Renal pelvis (tissue), 1 donor: ENCODE measurements at regions not wholly inside any gene's neighbourhood (a gene's known extent, or its start where the extent isn't known, plus 50 kb on each side); places are given as distances from the start of the nearest gene placed in this dataset.

Experiments
- DNase-seq: peaks from one replicate; pipeline ENCODE4 v3.0.0-alpha.2; 2013

DNA sequence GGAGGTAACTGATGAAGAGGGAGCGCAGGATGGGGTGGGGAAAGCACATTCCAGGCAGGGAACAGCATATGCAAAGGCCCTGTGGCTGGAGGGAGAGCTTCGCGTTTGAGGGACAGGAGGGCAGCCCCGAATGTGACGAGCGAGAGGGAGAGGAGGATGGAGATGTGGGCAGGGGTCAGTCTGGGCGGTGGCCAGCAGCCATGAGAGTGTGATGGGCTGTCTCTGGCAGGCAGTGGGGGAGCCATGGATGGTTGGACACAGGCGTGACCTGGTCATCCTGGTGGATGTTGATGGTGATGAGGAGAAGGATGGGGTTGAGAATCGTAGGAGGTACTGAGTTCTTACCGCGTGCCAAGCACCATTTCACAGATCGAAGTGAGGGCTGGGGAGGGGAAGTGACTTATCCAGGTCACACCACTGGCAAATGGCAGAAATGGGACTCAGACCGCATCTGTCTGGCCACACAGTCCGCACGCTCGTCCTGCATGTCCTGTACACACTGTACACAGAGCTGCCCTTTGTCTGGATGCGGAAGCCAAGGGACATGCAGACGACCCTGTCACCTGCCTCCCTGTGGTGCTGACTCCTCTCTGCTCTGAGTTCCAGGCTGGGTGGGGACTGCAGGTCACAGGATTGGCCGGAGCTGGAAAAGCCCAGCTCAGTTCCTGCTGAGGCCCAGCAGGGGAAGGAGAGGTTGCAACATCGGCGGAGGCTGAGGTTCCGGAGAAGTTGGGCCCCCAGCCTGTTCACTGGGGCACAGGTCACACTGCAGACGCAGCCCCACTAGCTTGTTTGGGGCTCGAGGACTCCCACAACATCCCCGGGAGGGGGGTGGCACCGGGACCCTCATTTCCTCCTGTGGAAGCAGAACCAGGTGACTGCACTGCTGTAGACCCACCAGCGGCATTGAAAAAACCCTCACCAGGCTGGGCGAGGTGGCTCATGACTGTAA, 165.6 kb upstream of the IER5L start:
- DNase-seq: no peak

DNA sequence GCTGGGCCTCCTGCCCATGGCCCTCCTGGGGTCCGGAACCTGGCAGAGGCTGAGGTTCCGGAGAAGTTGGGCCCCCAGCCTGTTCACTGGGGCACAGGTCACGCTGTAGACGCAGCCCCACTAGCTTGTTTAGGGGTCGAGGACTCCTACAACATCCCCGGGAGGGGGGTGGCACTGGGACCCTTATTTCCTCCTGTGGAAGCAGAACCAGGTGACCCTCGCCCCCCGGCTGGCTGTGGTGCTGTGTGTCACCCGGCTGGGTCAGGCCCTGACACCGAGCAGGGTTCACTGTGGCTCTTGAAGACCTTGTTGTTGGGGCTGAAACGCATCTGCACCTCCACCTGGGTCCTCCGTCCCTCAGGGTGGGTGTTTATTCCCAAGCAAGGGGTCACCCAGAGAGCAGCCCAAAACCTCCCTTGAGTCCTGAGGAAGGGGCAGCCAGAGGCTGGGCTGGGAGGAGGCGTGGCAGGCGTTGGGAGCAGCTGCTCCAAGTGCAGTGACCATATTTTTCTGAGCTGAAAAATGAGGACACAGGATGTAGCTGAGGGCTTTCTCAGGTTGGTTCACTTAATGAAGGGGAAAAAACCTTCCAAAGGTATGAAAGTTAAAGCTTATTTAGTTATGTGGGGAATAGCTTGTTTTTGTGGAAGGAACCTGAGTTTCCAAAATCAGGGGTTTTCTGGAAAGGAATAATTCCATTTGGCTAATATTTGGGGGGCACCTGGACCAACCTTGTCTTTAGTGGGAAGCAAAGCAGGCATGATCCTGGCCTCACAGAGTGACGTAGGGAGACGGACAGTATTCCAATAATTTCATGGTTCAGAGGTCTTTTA, 164.7 kb upstream of the IER5L start:
- DNase-seq: no peak

DNA sequence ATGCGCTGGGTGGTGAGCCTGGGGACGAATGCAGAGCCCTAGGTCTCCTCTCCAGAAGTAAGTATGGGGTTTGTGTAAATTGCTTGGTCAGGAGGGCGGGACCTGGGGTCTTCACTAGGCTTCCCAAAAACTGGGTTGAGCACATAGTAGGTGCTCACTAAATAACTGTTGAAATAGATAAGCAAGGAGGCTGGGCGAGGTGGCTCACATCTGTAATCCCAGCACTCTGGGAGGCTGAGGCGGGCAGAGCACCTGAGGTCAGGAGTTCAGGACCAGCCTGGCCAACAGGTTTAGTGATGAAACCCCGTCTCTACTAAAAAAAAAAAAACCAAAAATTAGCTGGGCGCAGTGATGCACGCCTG, 163.9 kb upstream of the IER5L start:
- no peak for DNase-seq

DNA sequence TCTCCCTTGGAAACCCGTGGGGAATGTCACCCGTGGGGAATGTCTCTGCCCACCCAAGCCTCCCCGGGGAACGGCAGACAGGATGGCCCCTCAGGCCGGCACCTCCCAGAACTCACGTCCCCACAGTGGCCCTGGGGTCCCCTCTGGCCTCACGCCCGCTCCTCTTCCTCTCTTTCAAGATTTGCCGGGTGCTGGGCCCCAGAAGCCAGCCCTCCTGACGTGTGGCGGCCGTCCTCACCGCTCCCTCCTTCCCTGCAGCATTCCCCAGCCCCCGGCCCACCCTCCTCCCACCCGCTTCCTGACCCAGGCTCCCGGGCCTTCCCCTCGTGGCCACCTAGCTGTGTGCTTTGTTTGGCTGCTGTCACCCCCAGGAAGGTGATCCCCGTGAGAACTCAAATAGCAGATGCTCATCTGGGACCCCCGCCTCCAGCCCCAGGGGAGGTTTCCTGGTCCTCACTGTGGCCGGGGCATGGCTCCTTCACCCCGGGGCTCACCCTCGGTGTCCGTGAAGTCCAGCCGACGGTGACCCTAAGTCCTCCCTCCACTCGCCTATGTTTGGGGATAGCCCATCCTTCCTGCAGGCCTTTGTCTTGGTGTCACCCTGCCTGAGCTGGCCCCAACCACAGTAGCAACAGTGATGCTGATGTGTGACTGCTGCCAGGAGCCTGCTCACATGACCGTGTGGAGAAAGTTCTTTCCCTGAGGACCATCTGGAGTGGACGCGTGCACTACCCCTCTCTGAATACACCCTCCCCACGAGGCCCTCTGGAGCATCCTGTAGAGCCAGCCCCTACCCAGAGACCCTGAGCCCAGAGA, 163.3 kb upstream of the IER5L start:
- no peak for DNase-seq

DNA sequence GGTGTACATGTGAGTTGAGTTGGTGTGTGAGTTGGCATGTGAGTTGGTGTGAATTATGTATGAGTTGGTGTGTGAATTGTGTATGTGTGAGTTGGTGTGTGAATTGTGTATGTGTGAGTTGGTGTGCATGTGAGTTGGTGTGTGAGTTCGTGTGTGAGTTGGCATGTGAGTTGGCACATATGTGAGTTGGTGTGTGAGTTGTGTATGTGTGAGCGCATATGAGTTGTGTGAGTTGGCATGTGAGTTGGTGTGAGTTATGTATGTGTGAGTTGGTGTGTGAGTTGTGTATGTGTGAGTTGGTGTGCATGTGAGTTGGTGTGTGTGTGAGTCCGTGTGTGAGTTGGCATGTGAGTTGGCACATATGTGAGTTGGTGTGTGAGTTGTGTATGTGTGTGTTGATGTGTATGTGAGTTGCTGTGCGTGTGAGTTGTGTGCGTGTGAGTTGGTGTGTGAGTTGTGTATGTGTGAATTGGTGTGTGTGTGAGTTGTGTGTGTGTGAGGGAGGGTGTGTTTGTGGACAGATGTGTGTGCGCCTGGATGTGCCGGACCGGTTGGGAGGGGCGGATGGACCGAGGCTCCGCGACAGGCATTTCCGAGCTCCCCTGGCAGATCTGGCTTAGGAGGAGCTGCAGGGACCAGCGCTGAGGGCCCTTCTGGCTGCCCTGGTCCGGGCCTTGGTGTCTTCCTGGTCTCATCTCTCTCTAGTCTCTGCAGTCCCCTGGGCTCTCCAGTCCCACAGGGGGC, 162.5 kb upstream of the IER5L start:
- DNase-seq: no peak

DNA sequence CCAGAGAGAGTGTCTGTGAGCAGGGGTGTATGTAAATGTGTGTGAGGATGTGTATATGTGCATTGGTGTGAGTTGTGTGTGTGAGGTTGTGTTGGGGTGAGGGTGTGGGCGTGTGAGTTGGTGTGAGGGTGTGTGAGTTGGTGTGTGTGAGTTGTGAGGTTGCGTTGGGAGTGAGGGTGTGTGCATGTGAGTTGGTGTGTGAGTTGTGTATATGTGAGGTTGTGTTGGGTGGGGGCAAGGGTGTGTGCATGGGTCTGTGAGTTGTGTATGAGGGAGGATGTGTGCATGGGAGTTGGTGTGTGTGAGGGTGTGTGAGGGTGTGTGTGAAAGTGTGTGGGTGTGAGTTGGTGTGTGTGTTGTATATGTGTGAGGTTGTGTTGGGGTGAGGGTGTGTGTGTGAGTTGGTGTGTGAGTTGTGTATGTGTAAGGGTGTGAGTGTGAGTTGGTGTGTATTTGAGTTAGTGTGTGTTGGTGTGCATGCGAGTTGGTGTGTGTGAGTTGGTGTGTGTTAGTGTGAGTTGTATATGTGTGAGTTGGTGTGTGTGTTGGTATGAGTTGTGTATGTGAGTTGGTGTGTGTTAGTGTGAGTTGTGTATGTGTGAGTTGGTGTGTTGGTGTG, 161.6 kb upstream of the IER5L start:
- no peak for DNase-seq

DNA sequence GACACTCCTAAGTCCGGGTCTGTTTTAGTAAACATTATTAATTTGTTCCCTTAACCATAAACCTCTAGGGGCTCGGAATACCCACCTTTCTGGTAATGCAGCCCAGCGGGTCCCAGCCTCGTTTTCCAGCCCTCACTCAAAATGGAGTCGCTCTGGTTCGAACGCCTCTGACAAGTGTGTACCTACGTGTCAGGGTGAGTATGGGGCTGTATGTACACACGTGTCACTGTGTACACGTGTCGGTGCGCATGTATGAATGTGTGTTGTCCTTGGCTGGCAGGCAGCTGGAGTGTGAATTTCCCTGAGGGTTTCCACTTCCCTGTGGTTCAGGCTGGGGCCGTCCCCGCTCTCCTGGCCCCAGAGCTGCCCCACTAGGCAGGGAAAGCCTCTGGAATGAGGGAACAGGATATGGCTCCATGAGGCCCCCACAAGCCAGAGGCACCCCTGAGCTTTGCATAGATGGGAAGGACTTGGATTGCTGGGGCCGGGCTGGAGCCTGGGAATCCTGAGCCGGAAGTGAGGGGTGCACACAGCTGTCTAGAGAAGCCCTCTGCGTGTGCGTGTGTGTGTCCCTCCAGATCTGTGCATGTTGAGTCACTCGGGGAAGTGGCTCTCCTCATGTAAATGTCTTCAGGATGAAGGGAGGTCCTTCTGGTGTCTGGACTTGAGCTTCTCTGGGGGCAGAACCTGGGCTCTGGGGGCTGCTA, 160.8 kb upstream of the IER5L start:
- DNase-seq: no peak

DNA sequence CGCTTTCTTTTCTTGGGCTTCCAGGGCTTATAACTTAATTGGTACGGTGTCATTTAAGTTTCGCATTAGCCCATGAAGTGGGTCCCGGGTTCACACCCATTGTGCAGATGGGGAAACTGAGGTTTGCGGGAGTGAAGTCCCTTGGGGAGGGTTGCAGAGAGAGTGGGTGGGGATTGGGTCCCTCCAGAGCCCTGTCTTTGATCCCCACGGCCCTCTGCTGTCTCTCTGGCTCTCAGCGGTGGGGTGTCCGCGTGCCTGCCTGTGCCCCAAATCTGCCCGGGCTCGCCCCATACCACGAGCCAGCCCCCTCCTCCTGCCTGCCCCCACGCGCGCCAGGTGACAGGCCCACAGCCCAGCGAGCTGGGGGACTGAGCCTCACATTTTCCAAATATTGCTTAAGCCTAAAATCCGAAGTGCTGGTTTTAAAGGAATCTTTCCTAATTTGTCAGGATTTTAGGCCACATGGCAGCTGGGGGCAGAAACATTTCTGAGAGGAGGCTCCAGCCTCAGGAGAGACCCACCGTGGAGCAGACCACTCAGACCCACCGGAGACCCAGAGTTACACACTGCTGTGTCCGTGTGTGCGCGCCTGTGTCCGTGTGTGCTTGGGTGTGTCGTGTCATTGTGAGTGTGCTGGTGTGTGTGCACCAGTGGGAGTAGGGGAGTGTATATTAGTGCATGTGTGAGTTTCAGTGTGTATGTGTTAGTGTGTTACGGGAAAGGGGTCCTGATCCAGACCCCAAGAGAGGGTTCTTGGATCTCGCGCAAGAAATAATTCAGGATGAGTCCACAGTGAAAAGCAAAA, 159.5 kb upstream of the IER5L start:
- no peak for DNase-seq

DNA sequence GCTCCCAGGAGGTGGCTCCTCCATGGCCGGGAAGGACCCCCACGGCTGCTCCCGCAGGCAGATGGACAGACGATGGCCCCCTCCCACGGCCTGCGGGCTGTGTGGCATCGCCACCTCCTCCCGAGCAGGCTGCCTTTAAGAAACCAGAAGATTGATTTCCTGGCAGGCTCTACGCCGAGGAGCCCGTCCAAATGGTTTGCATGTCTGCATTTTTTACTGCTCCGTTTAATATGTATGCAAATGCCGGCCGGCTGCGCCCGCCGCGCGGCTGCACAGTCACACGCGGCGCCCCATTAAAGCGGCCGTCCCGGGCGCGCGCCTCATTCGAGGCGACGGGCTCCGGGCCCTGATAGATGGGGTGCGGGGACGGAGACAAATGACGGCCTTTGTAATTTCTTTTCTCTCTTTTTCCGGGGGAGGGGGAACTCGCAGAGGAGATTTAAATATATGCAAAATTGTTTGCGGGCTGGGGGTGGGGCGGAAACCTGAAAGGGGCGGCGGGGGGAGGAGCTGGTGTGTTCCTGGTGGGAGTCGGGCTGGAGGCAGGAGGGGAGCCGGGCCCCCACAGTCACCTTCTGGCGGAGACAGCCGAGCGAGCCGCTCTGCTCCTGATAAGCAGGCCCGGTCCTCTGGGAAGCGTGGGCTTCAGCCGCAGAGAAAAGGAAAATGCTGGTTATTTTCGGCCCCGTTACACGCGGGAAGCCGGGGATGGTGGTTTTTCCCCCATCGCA, 158.7 kb upstream of the IER5L start:
- DNase-seq: peak; percentile 80

DNA sequence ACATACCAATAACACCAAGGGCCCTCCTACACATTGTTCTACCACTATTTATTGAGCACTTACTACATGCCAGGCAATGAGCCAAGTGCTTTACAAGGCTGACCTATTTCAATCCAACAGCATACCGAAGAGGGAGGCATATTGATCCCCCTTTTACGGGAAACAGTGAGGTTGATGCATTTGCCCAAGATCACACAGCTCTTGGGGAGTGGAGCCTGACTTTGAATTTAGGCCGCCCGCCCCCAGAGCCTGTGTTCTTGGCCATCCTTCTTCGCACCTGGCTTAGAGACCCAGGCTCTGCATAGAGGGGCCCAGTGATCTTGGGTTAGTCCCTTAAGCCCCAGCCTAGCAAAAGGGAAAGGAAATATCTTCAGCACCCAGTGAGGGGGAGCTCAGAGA, 158.1 kb upstream of the IER5L start:
- DNase-seq: no peak

DNA sequence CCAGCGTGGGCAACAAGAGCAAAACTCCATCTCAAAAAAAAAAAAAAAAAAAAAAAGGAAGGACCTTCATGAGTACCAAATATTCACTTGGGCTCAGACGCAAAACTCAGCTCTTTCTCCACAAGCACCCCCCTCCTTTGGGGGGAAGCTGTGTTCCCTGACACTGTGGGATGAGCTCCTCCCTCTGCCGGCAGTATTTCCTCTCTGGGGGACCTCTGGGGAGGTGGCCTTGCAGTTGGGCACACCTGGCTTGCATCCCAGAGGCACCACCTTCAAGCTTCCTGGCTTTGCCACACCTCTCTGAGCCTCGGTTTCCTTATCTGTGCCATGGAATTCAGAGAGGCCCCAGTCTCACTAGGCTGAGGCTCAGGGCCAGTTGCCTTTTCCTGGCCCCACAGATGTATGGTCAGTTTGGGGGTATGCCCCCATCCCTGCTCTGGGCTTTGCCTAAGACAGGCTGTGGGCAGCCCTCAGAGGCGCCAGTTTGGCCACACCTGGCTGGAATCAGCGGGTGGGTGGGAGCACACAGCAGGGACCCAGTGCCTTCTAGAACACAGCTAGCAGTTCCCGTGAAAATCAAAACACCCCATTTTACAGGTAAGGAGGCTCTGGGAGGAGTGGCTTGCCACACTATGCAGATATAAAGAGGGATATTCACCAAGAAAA, 157.5 kb upstream of the IER5L start:
- no peak for DNase-seq

DNA sequence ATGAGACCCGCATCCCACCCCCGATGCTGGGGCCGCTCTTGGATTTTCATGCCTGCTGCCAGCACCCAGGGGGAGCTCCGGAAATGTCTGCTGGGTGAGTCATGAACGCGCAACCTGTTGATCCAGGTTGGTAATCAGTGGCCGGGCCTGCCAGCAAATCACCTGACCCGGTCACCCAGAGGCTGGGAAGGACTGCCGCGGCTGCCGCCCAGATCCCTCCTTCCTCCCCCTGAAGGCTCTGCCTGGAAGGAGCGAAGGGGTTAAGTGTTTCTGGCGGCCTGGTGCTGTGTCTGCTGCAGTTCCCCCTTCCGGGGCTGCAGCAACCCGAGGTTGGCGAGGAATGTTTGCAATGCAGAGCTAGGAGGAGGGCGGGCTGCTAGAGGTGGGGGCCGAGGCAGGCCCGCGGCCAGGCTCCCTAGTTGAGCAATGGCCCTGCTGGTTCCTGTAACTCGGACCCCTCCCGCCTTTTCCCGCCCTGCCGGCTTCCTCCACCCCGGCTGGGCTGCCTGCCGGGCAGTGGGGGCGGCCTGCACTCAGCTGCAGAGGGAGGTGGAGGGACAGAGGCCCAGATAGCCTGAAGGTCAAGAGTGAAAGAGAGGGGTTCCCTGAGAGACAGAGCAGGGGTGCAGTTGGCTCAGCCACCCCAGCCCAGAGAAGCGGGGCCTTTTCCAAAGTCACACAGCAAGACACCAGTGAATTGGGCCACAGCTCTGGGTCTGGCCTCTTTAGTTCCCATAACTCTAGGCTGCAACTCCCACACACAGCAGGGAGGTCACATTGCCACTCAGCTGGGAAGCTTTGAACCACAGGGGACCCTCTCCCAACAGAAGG, 156.3 kb upstream of the IER5L start:
- peak; percentile 95 for DNase-seq

DNA sequence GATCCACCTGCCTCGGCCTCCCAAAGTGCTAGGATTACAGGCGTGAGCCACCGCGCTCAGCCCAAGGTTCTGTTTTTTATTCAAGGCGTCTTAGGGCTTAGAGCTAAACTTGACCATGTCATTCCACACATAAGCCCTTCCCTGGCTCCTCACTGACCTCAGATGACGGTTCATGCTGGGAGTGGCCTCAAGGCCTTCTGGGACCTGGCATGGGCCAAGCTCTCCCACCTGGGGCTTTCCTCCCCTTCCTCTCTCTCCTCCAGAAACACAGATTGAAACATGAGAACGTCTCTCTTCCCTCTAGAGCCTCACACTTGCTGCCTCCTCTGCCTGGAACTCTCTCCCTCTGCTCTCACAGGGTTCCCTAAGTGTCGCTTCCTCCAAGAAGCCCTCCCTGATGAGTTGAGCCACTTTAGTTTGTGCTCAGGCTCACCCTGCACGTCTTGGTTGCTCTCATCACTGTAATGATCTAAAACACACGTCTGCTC, 155.6 kb upstream of the IER5L start:
- DNase-seq: no peak

DNA sequence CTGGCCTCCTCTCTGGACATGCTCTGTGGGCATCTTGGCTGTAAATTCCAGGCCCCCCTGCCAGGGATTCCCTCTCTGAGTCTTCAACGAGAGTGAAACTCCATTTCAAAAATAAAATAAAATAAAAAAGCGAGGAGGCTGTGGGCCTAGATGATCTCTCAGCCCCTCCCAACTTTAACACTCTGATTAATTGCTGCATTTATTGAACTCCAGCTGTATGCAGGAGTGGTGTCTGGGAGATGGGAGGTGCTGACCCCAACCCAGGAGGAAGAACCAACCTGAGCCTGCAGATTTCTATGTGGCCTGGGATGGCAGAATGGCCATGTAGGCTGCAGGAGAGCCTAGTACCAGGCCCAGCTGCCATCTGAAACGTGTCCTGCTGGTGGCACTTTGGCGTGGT, 154.5 kb upstream of the IER5L start:
- DNase-seq: no peak

DNA sequence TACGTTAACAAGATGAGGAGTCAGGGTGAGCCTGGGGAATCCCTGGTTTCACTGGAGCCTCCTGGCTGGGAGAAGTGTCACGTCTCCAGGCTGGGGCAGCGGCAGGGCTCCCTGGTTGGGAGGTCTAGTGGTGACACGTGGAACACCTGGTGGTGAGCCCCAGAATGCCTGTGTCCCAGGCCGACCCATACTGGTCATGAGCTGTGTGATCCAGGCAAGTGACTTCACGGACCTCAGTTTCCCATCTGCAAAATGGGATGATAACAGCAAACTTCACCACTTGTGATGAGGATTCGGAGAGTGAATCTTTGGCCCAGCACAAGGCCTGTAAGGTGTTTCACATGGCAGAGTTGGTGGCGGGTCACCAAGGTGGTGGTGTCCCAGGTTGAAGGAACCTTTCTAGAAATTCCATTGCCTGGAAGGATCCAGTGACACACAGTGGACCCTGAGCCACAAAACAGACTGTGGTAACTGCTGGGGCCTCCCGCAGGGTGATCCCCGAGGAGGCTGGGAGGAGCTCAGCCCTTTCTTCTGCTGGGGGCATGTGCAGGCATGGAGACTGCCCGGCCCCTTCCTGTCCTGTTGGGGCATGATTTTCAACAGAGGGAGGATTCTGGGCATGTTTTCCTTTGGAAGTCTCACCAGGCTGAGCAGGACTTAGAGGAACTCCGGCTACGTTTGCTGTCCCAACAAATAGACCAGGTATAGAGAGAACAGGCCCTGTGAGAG, 153.9 kb upstream of the IER5L start:
- DNase-seq: no peak

DNA sequence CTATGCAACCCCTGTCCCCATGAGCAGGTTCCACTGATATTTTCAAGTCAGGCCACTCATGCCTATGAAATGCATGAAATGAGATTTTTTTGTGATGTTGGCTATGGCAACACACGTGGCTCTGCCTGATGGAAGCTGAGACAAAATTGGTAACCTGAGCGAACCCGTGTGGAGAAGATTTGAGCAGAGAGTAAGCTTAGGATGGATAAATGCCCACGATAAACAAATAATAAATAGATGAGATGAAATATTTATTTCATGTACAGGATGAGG, 153.4 kb upstream of the IER5L start:
- DNase-seq: no peak
